ENCODE measurements at regions not wholly inside any gene's neighbourhood (a gene's known extent, or its start where the extent isn't known, plus 50 kb on each side); places are given as distances from the start of the nearest gene placed in this dataset.
"Not testable (repeated sequence)": the region's sequence is repeated elsewhere in the genome, so short reads cannot be mapped to it uniquely, and the experiment has no call there.

DNA sequence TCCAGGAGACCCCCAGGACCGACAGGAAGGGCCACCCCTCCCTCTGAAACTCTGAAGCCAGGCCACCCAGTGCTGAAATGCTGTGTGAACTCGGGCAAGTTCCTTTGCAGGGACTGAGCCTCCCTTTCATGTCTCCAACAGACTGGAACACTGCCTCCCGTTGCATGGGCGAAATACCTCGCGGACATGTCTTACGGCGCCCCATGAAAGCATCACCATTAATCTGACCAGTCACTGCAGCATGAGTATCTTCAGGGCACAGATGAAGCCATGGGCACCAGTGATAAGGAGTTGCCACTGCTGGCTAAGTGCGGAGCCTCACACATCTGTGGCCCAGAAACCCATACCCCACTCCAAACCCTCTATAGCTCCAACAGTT lies 60.8 kb upstream of the SPN start:
- DNase-seq; H3K9me3 ChIP-seq (ENCODE audit: low read length); H3K27me3 ChIP-seq (ENCODE audit: insufficient read depth, low read length, poor library complexity, severe bottlenecking); POLR2A ChIA-PET; H3K27me3 Mint-ChIP-seq; CTCF ChIA-PET; H3K27ac ChIP-seq (ENCODE audit: low read depth, low read length); H3K36me3 Mint-ChIP-seq; H3K36me3 ChIP-seq (ENCODE audit: insufficient read depth, low read length); H3K9me3 Mint-ChIP-seq; H3K4me3 ChIP-seq (ENCODE audit: low read length): not testable (repeated sequence)
- Mint-ChIP-seq H3K4me1 (peaks cover 34 to 65% (median 44%) of the 10 kb centered on the region in 3 donors), H3K27ac (peak overlapping the region; percentile 46 to 95 (median 87)), H3K4me3 (peak overlapping the region; percentile 60 to 82 (median 68))
- H3K4me1 ChIP-seq (ENCODE audit: insufficient read depth, low read length), result peaks cover 17% of the 10 kb centered on the region

DNA sequence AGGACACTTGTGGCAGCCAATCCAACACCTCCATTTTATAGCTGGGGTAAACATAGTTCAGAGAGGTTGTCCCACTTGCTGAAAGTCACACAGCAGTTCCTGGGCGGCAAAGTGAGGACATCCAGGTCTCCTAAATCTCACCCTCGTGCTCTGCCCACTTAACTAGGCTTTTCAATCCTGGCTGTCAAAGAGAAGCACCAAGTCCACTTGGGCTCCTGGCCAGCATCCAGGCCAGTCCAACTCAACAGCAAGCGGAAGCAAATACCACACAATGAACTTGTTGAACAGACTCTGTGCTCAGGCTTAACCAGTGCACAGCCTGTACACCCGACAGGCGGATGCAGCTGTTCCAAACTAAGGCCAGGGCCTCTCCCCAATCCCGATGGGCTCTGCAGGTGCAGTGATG lies 60.4 kb upstream of the SPN start:
- peak overlapping the region in 5 of 7 donors; percentile 23 to 78 (median 60) for H3K4me3 Mint-ChIP-seq
- peaks cover 37 to 70% (median 48%) of the 10 kb centered on the region in 3 donors for H3K4me1 Mint-ChIP-seq
- H3K4me3 ChIP-seq (ENCODE audit: low read length); H3K9me3 ChIP-seq (ENCODE audit: low read length); DNase-seq; H3K9me3 Mint-ChIP-seq; H3K36me3 Mint-ChIP-seq; H3K36me3 ChIP-seq (ENCODE audit: insufficient read depth, low read length); CTCF ChIA-PET; POLR2A ChIA-PET; H3K27me3 ChIP-seq (ENCODE audit: insufficient read depth, low read length, poor library complexity, severe bottlenecking); H3K27ac ChIP-seq (ENCODE audit: low read depth, low read length); H3K27me3 Mint-ChIP-seq: not testable (repeated sequence)
- H3K4me1 ChIP-seq (ENCODE audit: insufficient read depth, low read length), result peaks cover 17% of the 10 kb centered on the region
- H3K27ac Mint-ChIP-seq, result peak overlapping the region in 7 of 8 donors; percentile 46 to 95 (median 84)

DNA sequence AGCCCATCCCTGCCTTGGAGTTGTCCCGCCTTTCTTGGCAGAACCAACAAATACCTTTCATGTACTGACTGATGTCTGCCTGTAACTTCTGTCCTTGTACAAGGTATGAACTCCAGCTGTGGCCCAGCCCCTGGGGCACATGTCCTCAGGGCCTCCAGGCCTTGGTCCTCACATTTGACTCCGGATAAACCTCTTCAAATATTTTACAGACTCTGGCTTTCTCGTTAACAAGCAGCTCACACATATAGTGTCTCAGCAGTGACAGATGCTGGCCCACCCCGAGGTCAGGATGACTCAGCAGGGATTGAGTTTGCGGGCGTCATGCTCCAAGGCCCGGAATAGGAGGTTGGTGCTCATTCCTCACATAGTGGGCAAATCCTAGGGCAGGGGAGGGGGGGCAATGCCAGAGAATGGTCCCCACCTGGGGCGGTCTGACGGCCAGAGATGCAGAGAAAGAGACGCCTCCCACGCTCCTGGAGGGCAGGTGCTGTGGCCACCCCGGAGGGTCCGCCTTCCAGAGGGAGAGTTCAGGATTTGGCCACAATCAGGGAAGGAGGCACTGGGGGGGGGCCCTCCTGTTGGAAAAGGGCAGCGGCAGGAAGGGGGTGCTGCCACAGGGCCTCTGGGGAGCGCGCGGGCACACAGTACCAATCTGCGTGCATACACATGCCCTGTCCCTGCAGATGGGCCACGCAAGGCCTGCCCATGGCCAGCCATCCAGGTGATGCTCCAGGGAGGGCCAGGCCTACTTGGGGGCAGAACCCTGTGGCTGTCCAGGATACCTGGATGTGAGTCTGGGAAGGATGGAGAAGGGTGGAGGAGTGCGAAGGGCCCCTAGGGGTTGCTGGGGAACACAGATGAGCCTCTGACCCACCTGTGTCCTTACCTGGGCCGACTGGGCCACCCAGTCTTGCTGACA lies 58.2 kb upstream of the SPN start:
- H3K27ac ChIP-seq (ENCODE audit: low read depth, low read length); H3K9me3 Mint-ChIP-seq; H3K36me3 ChIP-seq (ENCODE audit: insufficient read depth, low read length); CTCF ChIA-PET; H3K4me3 ChIP-seq (ENCODE audit: low read length); H3K27me3 ChIP-seq (ENCODE audit: insufficient read depth, low read length, poor library complexity, severe bottlenecking); H3K27me3 Mint-ChIP-seq; POLR2A ChIA-PET; H3K4me1 ChIP-seq (ENCODE audit: insufficient read depth, low read length); H3K9me3 ChIP-seq (ENCODE audit: low read length); DNase-seq: not testable (repeated sequence)
- Mint-ChIP-seq H3K4me3 (peak overlapping the region in 2 of 7 donors; percentile 51 to 62), H3K4me1 (peaks cover 38 to 71% (median 50%) of the 10 kb centered on the region in 3 donors), H3K27ac (peak overlapping the region in 5 of 8 donors; percentile 32 to 80 (median 76)), H3K36me3 (peaks cover 0 to 12% (median 0%) of the 10 kb centered on the region in 3 donors)

- H3K36me3 ChIP-seq (ENCODE audit: insufficient read depth, low read length); H3K27ac Mint-ChIP-seq; H3K27me3 ChIP-seq (ENCODE audit: insufficient read depth, low read length, poor library complexity, severe bottlenecking); POLR2A ChIA-PET; H3K27me3 Mint-ChIP-seq; H3K4me3 Mint-ChIP-seq; H3K27ac ChIP-seq (ENCODE audit: low read depth, low read length); H3K9me3 Mint-ChIP-seq; H3K4me3 ChIP-seq (ENCODE audit: low read length); CTCF ChIA-PET; H3K9me3 ChIP-seq (ENCODE audit: low read length); H3K4me1 ChIP-seq (ENCODE audit: insufficient read depth, low read length); DNase-seq: not testable (repeated sequence)
- peaks cover 35 to 63% (median 42%) of the 10 kb centered on the region in 3 donors for H3K4me1 Mint-ChIP-seq
- H3K36me3 Mint-ChIP-seq, result peaks cover 0 to 12% (median 0%) of the 10 kb centered on the region in 3 donors
These were observed 57.3 kb upstream of the SPN start for GRCh38 chr16:29605593-29606205.

DNA sequence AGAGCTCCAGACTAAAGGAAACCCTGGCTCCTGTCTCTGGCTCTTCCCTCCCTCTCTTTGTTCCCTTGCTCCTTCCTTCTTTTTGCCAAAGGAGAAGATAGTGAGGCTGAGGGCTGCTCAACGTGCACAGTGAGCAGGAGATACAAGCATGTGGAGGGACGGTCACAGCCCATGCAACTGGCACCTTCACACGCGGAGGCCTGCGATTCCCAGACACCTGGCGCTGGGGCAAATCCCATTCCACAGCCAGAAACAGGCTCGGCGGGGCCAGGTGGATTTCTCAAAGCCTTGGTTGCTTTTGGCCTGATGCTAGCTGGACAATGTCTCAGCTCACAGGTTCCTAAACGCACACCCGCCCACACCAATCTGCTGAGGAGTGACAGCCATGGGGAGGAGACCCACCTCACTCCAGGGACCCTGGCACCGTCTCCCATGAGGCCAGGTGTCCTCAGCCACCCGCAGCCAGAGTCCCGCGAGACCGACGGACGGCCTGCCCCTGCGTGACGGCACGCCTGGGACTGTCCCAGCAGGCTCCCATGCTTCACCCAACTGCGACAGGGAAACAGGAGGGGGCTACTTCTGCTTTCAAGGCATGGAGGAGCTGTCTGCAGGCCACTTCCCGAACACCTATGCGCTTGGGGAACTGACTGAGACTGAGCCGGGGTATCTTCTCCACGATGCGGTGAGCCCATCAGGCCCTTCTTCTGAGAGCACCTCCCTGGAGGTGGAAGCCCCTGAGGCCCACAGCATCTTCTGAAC lies 56.2 kb upstream of the SPN start:
- H3K27me3 ChIP-seq (ENCODE audit: insufficient read depth, low read length, poor library complexity, severe bottlenecking); H3K27me3 Mint-ChIP-seq; H3K4me3 Mint-ChIP-seq; H3K4me3 ChIP-seq (ENCODE audit: low read length); H3K27ac ChIP-seq (ENCODE audit: low read depth, low read length); H3K4me1 ChIP-seq (ENCODE audit: insufficient read depth, low read length); DNase-seq; H3K9me3 Mint-ChIP-seq; H3K9me3 ChIP-seq (ENCODE audit: low read length); CTCF ChIA-PET; H3K36me3 ChIP-seq (ENCODE audit: insufficient read depth, low read length); POLR2A ChIA-PET: not testable (repeated sequence)
- peak overlapping the region in 5 of 8 donors; percentile 43 to 76 (median 69) for H3K27ac Mint-ChIP-seq
- peaks cover 0 to 12% (median 0%) of the 10 kb centered on the region in 3 donors for H3K36me3 Mint-ChIP-seq
- peaks cover 32 to 59% (median 39%) of the 10 kb centered on the region in 3 donors for H3K4me1 Mint-ChIP-seq

DNA sequence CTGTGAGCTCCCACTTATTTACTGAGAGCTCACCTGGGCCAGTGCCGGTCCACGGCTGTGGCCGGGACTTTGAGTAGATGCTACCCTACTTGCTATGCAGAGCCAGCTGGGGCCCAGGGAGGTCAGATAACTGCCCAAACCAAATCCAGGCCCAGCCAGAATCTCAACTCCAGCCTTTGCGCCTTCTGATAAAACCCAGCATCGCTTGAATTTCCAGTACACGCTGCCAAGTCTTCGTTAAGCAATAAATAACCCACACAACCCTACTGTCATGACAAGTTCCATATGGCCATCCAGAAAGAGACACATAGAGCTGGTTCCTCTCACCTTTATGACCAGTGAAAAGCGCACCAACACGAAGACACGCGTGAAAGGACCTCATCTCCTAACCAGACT lies 55.6 kb upstream of the SPN start:
- H3K36me3 Mint-ChIP-seq, result peaks cover 0 to 14% (median 0%) of the 10 kb centered on the region in 3 donors
- H3K27me3 ChIP-seq (ENCODE audit: insufficient read depth, low read length, poor library complexity, severe bottlenecking); H3K9me3 Mint-ChIP-seq; CTCF ChIA-PET; H3K4me1 ChIP-seq (ENCODE audit: insufficient read depth, low read length); H3K27me3 Mint-ChIP-seq; H3K36me3 ChIP-seq (ENCODE audit: insufficient read depth, low read length); H3K27ac ChIP-seq (ENCODE audit: low read depth, low read length); POLR2A ChIA-PET; H3K4me3 ChIP-seq (ENCODE audit: low read length); DNase-seq; H3K9me3 ChIP-seq (ENCODE audit: low read length): not testable (repeated sequence)
- peak overlapping the region in 6 of 8 donors; percentile 43 to 76 (median 70) for H3K27ac Mint-ChIP-seq
- H3K4me1 Mint-ChIP-seq, result peaks cover 30 to 55% (median 37%) of the 10 kb centered on the region in 3 donors
- H3K4me3 Mint-ChIP-seq, result peak overlapping the region in 2 of 7 donors; percentile 21 to 58

- DNase-seq, result peak in 3 of 5 donors; percentile 41 to 57 (median 51)
- ChIA-PET CTCF (interaction anchor here (0.7 kb wide), 1 partner anchor 50 kb away, joined by 3 read pairs; no protein-coding TSS in a partner anchor), POLR2A (interaction anchor here (0.7 to 2.5 kb wide), 2 partner anchors 18 to 625 kb away, joined by 3 to 11 read pairs; no protein-coding TSS in a partner anchor)
- H3K9me3 Mint-ChIP-seq; H3K27me3 ChIP-seq (ENCODE audit: insufficient read depth, low read length, poor library complexity, severe bottlenecking); H3K4me1 ChIP-seq (ENCODE audit: insufficient read depth, low read length); H3K27me3 Mint-ChIP-seq; H3K36me3 ChIP-seq (ENCODE audit: insufficient read depth, low read length); H3K9me3 ChIP-seq (ENCODE audit: low read length): not testable (repeated sequence)
- H3K4me3 Mint-ChIP-seq, result peak overlapping the region; percentile 87 to 92 (median 91)
- peak overlapping the region; percentile 71 for H3K4me3 ChIP-seq (ENCODE audit: low read length)
- H3K4me1 Mint-ChIP-seq, result peaks cover 21 to 23% (median 22%) of the 10 kb centered on the region in 3 donors
- peaks cover 0 to 12% (median 0%) of the 10 kb centered on the region in 3 donors for H3K36me3 Mint-ChIP-seq
- peak overlapping the region; percentile 65 for H3K27ac ChIP-seq (ENCODE audit: low read depth, low read length)
- peak overlapping the region; percentile 82 to 96 (median 92) for H3K27ac Mint-ChIP-seq
These were observed 50.4 kb upstream of the SPN start for GRCh38 chr16:29612381-29613306.

All from CD8-positive, alpha-beta memory T cell (primary cell).